ENCODE measurements at regions not wholly inside any gene's neighbourhood (a gene's known extent, or its start where the extent isn't known, plus 50 kb on each side); places are given as distances from the start of the nearest gene placed in this dataset.

- H3K36me3 Mint-ChIP-seq (ENCODE audit: low read depth, unreplicated experiment): no peaks in the 10 kb centered on the region
- H3K27ac ChIP-seq (ENCODE audit: low read depth, low read length): no peak overlapping the region
- no peaks in the 10 kb centered on the region for H3K4me1 ChIP-seq (ENCODE audit: insufficient read depth, low read length)
- H3K27me3 ChIP-seq (ENCODE audit: insufficient read depth, low read length): peaks cover 2% of the 10 kb centered on the region
- H3K79me2 ChIP-seq (ENCODE audit: insufficient read depth, low read length): no peaks in the 10 kb centered on the region
- TF ChIP-seq CTCF (IDR thresholded peaks at IDR 0.05; ENCODE audit: insufficient read depth, low read depth, low read length): no peak
- no peak for TF ChIP-seq EZH2 (IDR thresholded peaks at IDR 0.05; ENCODE audit: insufficient read depth, low read length)
- DNase-seq (ENCODE audit: low read depth) (no peak), FAIRE-seq (no peak)
- H3K36me3 ChIP-seq (ENCODE audit: insufficient read depth, low read length): no peaks in the 10 kb centered on the region
- H4K20me1 ChIP-seq (ENCODE audit: insufficient read depth, low read length): no peaks in the 10 kb centered on the region
- H3K9ac ChIP-seq (ENCODE audit: low read length): no peak overlapping the region
- H3K4me3 ChIP-seq (ENCODE audit: insufficient read depth, low read depth, low read length): no peak overlapping the region
- H3K27me3 Mint-ChIP-seq (ENCODE audit: low read depth, unreplicated experiment): peaks cover 7% of the 10 kb centered on the region
- no peak overlapping the region for H3K4me3 Mint-ChIP-seq (ENCODE audit: unreplicated experiment)
- H3K27ac Mint-ChIP-seq (ENCODE audit: unreplicated experiment): no peak overlapping the region
- H2AFZ ChIP-seq (ENCODE audit: low read depth, low read length): no peak overlapping the region
- no peaks in the 10 kb centered on the region for H3K4me1 Mint-ChIP-seq (ENCODE audit: low read depth, unreplicated experiment)
- peaks cover 9% of the 10 kb centered on the region for H3K9me3 Mint-ChIP-seq (ENCODE audit: unreplicated experiment)
- H3K9me3 ChIP-seq (ENCODE audit: insufficient read depth, low read depth, low read length): no peaks in the 10 kb centered on the region
- no peak overlapping the region for H3K4me2 ChIP-seq (ENCODE audit: low read length)
These were observed 61.8 kb downstream of the SDR9C7 start for GRCh38 chr12:56872366-56872765.

GRCh38 chr12:56867216-56867615, 67.0 kb downstream of the SDR9C7 start:
- Histone ChIP-seq H3K79me2 (ENCODE audit: insufficient read depth, low read length) (no peaks in the 10 kb centered on the region), H3K27ac (ENCODE audit: low read depth, low read length) (no peak overlapping the region), H4K20me1 (ENCODE audit: insufficient read depth, low read length) (no peaks in the 10 kb centered on the region), H3K9me3 (ENCODE audit: insufficient read depth, low read depth, low read length) (peaks cover 6% of the 10 kb centered on the region), H3K4me1 (ENCODE audit: insufficient read depth, low read length) (no peaks in the 10 kb centered on the region), H2AFZ (ENCODE audit: low read depth, low read length) (no peak overlapping the region), H3K36me3 (ENCODE audit: insufficient read depth, low read length) (no peaks in the 10 kb centered on the region), H3K9ac (ENCODE audit: low read length) (no peak overlapping the region), H3K4me2 (ENCODE audit: low read length) (no peak overlapping the region), H3K4me3 (ENCODE audit: insufficient read depth, low read depth, low read length) (no peak overlapping the region), H3K27me3 (ENCODE audit: insufficient read depth, low read length) (peaks cover 2% of the 10 kb centered on the region)
- peaks cover 7% of the 10 kb centered on the region for H3K27me3 Mint-ChIP-seq (ENCODE audit: low read depth, unreplicated experiment)
- H3K27ac Mint-ChIP-seq (ENCODE audit: unreplicated experiment): no peak overlapping the region
- no peak overlapping the region for H3K4me3 Mint-ChIP-seq (ENCODE audit: unreplicated experiment)
- FAIRE-seq (no peak), DNase-seq (ENCODE audit: low read depth) (no peak)
- H3K9me3 Mint-ChIP-seq (ENCODE audit: unreplicated experiment): peaks cover 38% of the 10 kb centered on the region
- no peak for TF ChIP-seq CTCF (IDR thresholded peaks at IDR 0.05; ENCODE audit: insufficient read depth, low read depth, low read length)
- TF ChIP-seq EZH2 (IDR thresholded peaks at IDR 0.05; ENCODE audit: insufficient read depth, low read length): no peak
- peaks cover 4% of the 10 kb centered on the region for H3K36me3 Mint-ChIP-seq (ENCODE audit: low read depth, unreplicated experiment)
- no peaks in the 10 kb centered on the region for H3K4me1 Mint-ChIP-seq (ENCODE audit: low read depth, unreplicated experiment)

DNA sequence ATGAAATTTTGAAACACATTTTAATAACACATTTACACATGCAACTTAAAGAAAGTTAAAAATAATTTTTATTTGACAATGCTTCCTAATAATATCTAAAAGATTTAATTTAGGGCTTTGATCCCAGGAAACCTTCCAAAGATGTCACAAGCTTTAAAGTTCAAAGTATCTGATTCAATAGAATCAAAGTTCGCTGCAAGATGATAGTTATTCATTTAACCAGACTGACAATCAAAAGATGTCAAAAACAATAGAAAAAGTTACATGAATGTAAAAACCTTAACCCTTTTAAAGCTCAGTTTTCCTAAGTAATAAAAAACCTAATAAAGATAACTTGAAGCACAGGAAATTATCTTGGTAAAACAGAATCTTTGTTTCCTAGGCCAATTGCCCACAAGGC, 67.7 kb downstream of the SDR9C7 start:
- Mint-ChIP-seq H3K4me1 (ENCODE audit: low read depth, unreplicated experiment) (no peaks in the 10 kb centered on the region), H3K27ac (ENCODE audit: unreplicated experiment) (no peak overlapping the region), H3K9me3 (ENCODE audit: unreplicated experiment) (peaks cover 34% of the 10 kb centered on the region), H3K36me3 (ENCODE audit: low read depth, unreplicated experiment) (peaks cover 4% of the 10 kb centered on the region), H3K4me3 (ENCODE audit: unreplicated experiment) (no peak overlapping the region), H3K27me3 (ENCODE audit: low read depth, unreplicated experiment) (peaks cover under 1% of the 10 kb centered on the region)
- H3K4me2 ChIP-seq (ENCODE audit: low read length): no peak overlapping the region
- FAIRE-seq (no peak), DNase-seq (ENCODE audit: low read depth) (no peak)
- no peaks in the 10 kb centered on the region for H4K20me1 ChIP-seq (ENCODE audit: insufficient read depth, low read length)
- no peak overlapping the region for H3K9ac ChIP-seq (ENCODE audit: low read length)
- H3K27me3 ChIP-seq (ENCODE audit: insufficient read depth, low read length): no peaks in the 10 kb centered on the region
- no peak overlapping the region for H3K27ac ChIP-seq (ENCODE audit: low read depth, low read length)
- TF ChIP-seq EZH2 (IDR thresholded peaks at IDR 0.05; ENCODE audit: insufficient read depth, low read length) (no peak), CTCF (IDR thresholded peaks at IDR 0.05; ENCODE audit: insufficient read depth, low read depth, low read length) (no peak)
- no peak overlapping the region for H3K4me3 ChIP-seq (ENCODE audit: insufficient read depth, low read depth, low read length)
- no peak overlapping the region for H2AFZ ChIP-seq (ENCODE audit: low read depth, low read length)
- no peaks in the 10 kb centered on the region for H3K79me2 ChIP-seq (ENCODE audit: insufficient read depth, low read length)
- H3K36me3 ChIP-seq (ENCODE audit: insufficient read depth, low read length): no peaks in the 10 kb centered on the region
- no peaks in the 10 kb centered on the region for H3K4me1 ChIP-seq (ENCODE audit: insufficient read depth, low read length)
- H3K9me3 ChIP-seq (ENCODE audit: insufficient read depth, low read depth, low read length): peaks cover 6% of the 10 kb centered on the region

Measured in astrocyte (in vitro differentiated cells and primary cell).